MCF 10A (cell line): ENCODE measurements at regions not wholly inside any gene's neighbourhood (a gene's known extent, or its start where the extent isn't known, plus 50 kb on each side); places are given as distances from the start of the nearest gene placed in this dataset.

Experiments used
- BruUV-seq: library from RNA; stranded (reverse); fragments of 400-500 nt; replicated peaks from 2 replicates; lab custom pipeline; 2021; lab: Mats Ljungman, UMichigan
- CTCF ChIA-PET: fragments of 300-600 bp; sonication (Branson Sonifier 250); formaldehyde crosslinking; extraction: SDS; loops from one replicate; lab custom pipeline; 2021; ENCODE audit warnings: antibody characterized with exemption, inconsistent platforms; lab: Yijun Ruan, JAX
- POLR2A ChIA-PET: fragments of 300-600, 350-650 bp; sonication (Branson Sonifier 250); formaldehyde crosslinking; extraction: SDS; loops from one replicate; lab custom pipeline; 2020; ENCODE audit warnings: antibody characterized with exemption, inconsistent platforms; lab: Yijun Ruan, JAX
- DNase-seq: peaks from one replicate; pipeline ENCODE4 v3.0.0-alpha.2; 2018; ENCODE audit not compliant: unreplicated experiment
- H3K27ac Mint-ChIP-seq: one replicate; pipeline ENCODE4 v1.8.0; 2022; ENCODE audit warnings: mild to moderate bottlenecking, low read depth, mixed read lengths; ENCODE audit not compliant: unreplicated experiment
- H3K27me3 Mint-ChIP-seq: one replicate; pipeline ENCODE4 v1.8.0; 2022; ENCODE audit warnings: mixed read lengths; ENCODE audit not compliant: insufficient read depth, unreplicated experiment
- H3K36me3 Mint-ChIP-seq: one replicate; pipeline ENCODE4 v1.8.0; 2022; ENCODE audit warnings: mild to moderate bottlenecking, moderate library complexity, mixed read lengths; ENCODE audit not compliant: insufficient read depth, unreplicated experiment
- H3K4me1 Mint-ChIP-seq: one replicate; pipeline ENCODE4 v1.8.0; 2022; ENCODE audit warnings: mixed read lengths; ENCODE audit not compliant: insufficient read depth, unreplicated experiment
- H3K4me3 Mint-ChIP-seq: one replicate; pipeline ENCODE4 v1.8.0; 2022; ENCODE audit warnings: mild to moderate bottlenecking, moderate library complexity, mixed read lengths; ENCODE audit not compliant: unreplicated experiment
- H3K9me3 Mint-ChIP-seq: one replicate; pipeline ENCODE4 v1.8.0; 2022; ENCODE audit warnings: mixed read lengths; ENCODE audit not compliant: unreplicated experiment
- intact Hi-C: fragments of 100-400 bp; cut with micrococcal nuclease; formaldehyde crosslinking; loops from 2 replicates; pipeline ENCODE4 v1.14.1; 2022
- TF ChIP-seq, protein P1 (sequence below): fragments of 200-600 bp; IDR thresholded peaks from one replicate; pipeline ENCODE4 v1.8.0; 2022; ENCODE audit warnings: antibody characterized with exemption, mild to moderate bottlenecking; ENCODE audit not compliant: unreplicated experiment

DNA sequence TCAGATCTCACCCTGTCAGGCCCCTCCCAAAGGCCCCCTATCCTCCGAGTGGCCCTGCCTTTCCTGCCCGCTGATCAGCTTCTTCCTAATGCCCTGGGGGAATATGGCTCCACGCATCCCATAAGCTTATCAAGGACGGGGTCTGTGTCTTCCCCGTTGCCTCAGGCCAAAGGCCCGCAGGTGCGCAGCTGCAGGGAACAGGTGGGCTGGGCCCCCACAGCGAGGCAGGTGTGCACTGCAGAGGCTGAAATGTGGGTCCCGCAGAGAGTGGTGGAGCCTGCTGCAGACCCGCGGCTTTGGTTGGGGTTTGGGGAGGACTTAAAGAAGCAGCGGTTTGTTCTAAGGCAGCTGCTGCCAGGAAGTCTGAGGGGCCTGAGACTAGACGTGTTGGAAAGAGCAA lies 220.8 kb upstream of the TCERG1L start:
- POLR2A ChIA-PET: no interaction called here
- Mint-ChIP-seq H3K4me1 (no peaks in the 10 kb centered on the region), H3K27me3 (no peaks in the 10 kb centered on the region), H3K4me3 (no peak overlapping the region), H3K27ac (no peak overlapping the region), H3K36me3 (no peaks in the 10 kb centered on the region), H3K9me3 (peaks cover 17% of the 10 kb centered on the region)
- no peak for DNase-seq
- no TSS peak for BruUV-seq
- intact Hi-C loops: no loop called here
- CTCF ChIA-PET: no interaction called here
- TF ChIP-seq, protein P1, sequence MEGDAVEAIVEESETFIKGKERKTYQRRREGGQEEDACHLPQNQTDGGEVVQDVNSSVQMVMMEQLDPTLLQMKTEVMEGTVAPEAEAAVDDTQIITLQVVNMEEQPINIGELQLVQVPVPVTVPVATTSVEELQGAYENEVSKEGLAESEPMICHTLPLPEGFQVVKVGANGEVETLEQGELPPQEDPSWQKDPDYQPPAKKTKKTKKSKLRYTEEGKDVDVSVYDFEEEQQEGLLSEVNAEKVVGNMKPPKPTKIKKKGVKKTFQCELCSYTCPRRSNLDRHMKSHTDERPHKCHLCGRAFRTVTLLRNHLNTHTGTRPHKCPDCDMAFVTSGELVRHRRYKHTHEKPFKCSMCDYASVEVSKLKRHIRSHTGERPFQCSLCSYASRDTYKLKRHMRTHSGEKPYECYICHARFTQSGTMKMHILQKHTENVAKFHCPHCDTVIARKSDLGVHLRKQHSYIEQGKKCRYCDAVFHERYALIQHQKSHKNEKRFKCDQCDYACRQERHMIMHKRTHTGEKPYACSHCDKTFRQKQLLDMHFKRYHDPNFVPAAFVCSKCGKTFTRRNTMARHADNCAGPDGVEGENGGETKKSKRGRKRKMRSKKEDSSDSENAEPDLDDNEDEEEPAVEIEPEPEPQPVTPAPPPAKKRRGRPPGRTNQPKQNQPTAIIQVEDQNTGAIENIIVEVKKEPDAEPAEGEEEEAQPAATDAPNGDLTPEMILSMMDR: no peak

DNA sequence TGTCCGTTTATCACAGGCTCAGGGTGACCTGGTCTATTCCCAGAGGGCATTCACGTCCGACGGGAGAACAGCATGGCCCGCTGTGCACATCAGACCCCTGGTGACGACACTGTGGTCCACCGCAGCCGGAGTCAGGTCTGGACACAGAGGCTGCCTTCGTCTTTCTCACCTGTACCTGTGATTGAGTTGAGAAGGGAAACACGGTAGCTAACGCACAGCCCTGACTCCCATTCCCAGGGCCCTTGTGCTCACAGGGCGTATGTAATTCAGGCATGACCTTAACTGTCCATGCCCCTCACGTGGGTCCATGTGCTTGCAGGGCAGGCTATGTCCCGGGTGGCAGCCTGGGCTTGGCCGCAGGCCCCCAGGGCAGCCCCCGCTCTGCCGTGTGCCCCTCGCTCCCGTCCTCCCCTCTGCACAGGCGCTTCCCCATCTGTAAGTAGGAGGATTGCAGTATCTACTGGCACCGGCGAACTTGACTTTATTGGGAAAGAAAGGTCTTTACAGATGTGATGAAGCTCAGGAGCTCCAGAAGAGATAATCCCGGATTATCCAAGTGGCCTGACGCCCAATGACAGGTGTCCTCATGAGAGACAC lies 221.3 kb upstream of the TCERG1L start:
- Mint-ChIP-seq H3K27me3 (no peaks in the 10 kb centered on the region), H3K4me1 (no peaks in the 10 kb centered on the region), H3K9me3 (peaks cover 13% of the 10 kb centered on the region), H3K4me3 (no peak overlapping the region), H3K27ac (no peak overlapping the region), H3K36me3 (no peaks in the 10 kb centered on the region)
- POLR2A ChIA-PET: interaction anchor here (0.6 kb wide), 1 partner anchor 16 kb away, joined by 3 read pairs; no protein-coding TSS in a partner anchor
- TF ChIP-seq, protein P1: no peak
- DNase-seq: no peak
- BruUV-seq: no TSS peak
- intact Hi-C loops: no loop called here
- CTCF ChIA-PET: no interaction called here

DNA sequence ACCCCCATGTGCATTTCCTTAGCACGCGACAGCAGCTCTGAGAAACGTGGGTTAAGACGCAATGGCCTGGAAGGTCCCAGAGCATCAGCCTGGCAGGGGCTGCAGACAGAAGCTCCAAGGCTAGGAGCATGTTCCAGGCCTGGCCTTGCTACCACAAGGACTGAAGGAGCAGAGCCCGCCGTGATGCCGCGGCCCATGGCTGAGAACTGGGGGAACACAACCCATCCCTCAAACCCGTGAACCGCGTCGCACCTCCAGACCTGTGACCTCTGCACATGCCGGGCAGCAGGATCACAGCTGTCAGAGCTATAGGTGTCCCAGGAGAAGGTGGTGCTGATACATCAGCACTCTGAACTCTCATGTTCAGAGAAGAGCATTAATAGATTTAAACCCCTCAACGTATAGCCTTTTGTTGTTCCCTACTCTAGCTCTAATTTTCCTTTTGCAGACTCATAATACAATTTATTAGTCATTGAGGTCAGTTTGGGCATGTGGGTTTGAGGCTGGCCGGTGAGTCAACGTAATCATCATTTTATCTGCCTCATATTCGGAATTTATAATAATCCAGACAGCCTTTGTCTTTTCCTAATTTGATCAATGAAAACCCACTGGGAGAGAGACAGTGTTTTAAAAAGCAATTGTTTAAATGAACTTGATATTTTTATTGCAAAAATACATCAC lies 222.5 kb upstream of the TCERG1L start:
- H3K4me3 Mint-ChIP-seq: no peak overlapping the region
- no peak overlapping the region for H3K27ac Mint-ChIP-seq
- intact Hi-C loops: no loop called here
- no peaks in the 10 kb centered on the region for H3K27me3 Mint-ChIP-seq
- H3K36me3 Mint-ChIP-seq: no peaks in the 10 kb centered on the region
- H3K4me1 Mint-ChIP-seq: no peaks in the 10 kb centered on the region
- DNase-seq: no peak
- ChIA-PET POLR2A (no interaction called here), CTCF (interaction anchor here (0.7 kb wide), 1 partner anchor 959 kb away, joined by 4 read pairs; no protein-coding TSS in a partner anchor)
- TF ChIP-seq, protein P1: no peak
- BruUV-seq: no TSS peak
- H3K9me3 Mint-ChIP-seq: peaks cover 22% of the 10 kb centered on the region

DNA sequence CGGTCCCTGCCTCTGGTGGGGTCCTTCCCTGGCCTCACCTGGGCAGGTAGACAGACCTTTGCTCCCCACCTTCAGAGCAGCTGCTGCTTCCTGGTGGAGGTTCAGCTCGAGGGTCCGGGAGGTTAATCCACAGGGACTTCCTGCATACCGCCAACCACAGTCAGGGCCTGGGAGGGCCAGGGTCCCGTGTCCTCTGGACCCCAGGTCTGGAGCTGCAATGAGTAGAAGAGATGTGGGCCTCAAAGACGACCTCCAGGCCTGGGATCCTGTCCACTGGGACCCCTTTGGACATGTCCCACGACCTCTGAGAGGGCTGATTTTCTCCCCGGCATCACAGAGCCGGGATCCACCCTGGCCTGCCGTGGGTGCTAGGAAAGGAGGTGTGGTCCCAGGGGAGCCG lies 223.3 kb upstream of the TCERG1L start:
- H3K9me3 Mint-ChIP-seq: peaks cover 22% of the 10 kb centered on the region

More for the DNA sequence above, 223.3 kb upstream of the TCERG1L start:
- H3K4me3 Mint-ChIP-seq: no peak overlapping the region
- no TSS peak for BruUV-seq
- ChIA-PET CTCF (interaction anchor here (0.7 kb wide), 1 partner anchor 1283 kb away, joined by 3 read pairs; no protein-coding TSS in a partner anchor), POLR2A (no interaction called here)
- no peak for DNase-seq
- H3K4me1 Mint-ChIP-seq: no peaks in the 10 kb centered on the region
- no peaks in the 10 kb centered on the region for H3K36me3 Mint-ChIP-seq
- intact Hi-C loops: no loop called here
- no peaks in the 10 kb centered on the region for H3K27me3 Mint-ChIP-seq
- H3K27ac Mint-ChIP-seq: no peak overlapping the region
- TF ChIP-seq, protein P1: no peak
